SJCRH30 (cell line): ENCODE measurements at regions not wholly inside any gene's neighbourhood (a gene's known extent, or its start where the extent isn't known, plus 50 kb on each side); places are given as distances from the start of the nearest gene placed in this dataset.
A peak's percentile ranks its signal among the peaks of the same experiment; 100 is the strongest.

ENCODE experiments used
- DNase-seq, 2 experiments: peaks; one replicate each; pipeline ENCODE4 v3.0.0-alpha.2; 2015 to 2020
- H3K27ac ChIP-seq: fragments of 250-450 bp; sonication (Bioruptor Pico); 2 replicates; pipeline ENCODE4 v1.5.1; 2020; ENCODE audit warnings: mild to moderate bottlenecking, moderate library complexity
- H3K27me3 ChIP-seq: fragments of 250-450 bp; sonication (Bioruptor Pico); 2 replicates; pipeline ENCODE4 v1.5.1; 2020; ENCODE audit warnings: mild to moderate bottlenecking, moderate library complexity
- H3K36me3 ChIP-seq: fragments of 250-450 bp; sonication (Bioruptor Pico); 2 replicates; pipeline ENCODE4 v1.5.1; 2020; ENCODE audit warnings: mild to moderate bottlenecking, moderate library complexity
- H3K4me1 ChIP-seq: fragments of 250-450 bp; sonication (Bioruptor Pico); 2 replicates; pipeline ENCODE4 v1.5.1; 2020; ENCODE audit warnings: mild to moderate bottlenecking, moderate library complexity
- H3K4me3 ChIP-seq: fragments of 250-450 bp; sonication (Bioruptor Pico); 2 replicates; pipeline ENCODE4 v1.5.1; 2020; ENCODE audit warnings: mild to moderate bottlenecking, moderate library complexity
- H3K9me3 ChIP-seq: fragments of 250-450 bp; sonication (Bioruptor Pico); replicated peaks from 2 replicates; pipeline ENCODE4 v1.5.1; 2020; ENCODE audit warnings: mild to moderate bottlenecking, moderate library complexity

GRCh38 chr2:217438136-217438535 lies 564.7 kb downstream of the TNS1 start:
- H3K27me3 ChIP-seq: no peaks in the 10 kb centered on the region
- H3K4me1 ChIP-seq: peaks cover 15% of the 10 kb centered on the region
- H3K36me3 ChIP-seq: no peaks in the 10 kb centered on the region
- DNase-seq: no peak
- no peaks in the 10 kb centered on the region for H3K9me3 ChIP-seq
- H3K27ac ChIP-seq: no peak overlapping the region
- H3K4me3 ChIP-seq: no peak overlapping the region

DNA sequence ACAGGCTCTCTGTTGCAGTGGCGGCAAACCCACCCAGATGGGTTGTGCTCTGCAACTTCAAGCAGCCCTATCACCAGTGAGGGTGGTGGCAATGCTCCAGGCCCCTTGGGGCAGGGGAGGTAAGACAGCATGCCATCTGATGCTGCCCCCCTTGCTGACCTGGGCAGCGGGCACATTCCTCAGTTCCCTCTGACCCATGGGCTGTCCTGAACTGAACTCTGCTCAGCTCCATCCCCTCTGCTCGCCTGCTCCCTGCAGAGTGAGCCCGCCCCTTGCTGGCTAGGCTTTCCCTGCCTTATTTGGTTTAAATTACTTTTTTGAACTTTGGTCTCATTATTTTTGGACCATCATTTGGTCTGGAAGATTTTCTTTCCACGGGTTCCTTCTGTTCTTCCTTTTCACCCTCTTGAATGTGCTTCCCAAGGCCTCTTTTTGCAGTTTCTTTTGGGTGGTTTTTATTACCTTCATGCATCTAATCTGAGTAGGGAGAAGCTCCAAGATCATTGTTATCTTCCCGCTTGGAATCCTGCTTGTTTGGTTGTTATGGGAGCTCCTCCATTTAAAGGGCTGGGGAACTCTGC lies 565.4 kb downstream of the TNS1 start:
- no peak overlapping the region for H3K27ac ChIP-seq
- DNase-seq: no peak
- peaks cover 15% of the 10 kb centered on the region for H3K4me1 ChIP-seq
- H3K36me3 ChIP-seq: no peaks in the 10 kb centered on the region
- no peaks in the 10 kb centered on the region for H3K27me3 ChIP-seq
- H3K4me3 ChIP-seq: no peak overlapping the region
- no peaks in the 10 kb centered on the region for H3K9me3 ChIP-seq

DNA sequence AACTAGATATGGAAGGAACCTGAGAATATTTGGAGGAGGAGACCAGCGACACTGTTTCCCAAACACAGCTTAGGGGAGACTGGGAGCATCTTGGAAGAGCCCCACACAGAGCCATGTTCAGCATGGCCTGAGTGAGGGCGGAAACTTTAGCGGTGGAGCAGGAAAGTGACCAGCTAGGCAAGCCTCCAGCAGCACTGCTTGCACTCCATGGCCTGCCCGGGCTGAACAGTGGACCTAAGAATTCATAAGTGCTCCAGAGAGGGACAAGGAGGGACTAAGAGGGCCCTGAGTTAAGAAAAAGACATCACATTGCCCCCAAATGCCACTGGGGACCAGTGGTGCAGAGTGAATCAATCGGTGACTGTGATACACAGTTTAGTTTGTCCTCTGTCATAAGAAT lies 566.4 kb downstream of the TNS1 start:
- Histone ChIP-seq H3K27ac (no peak overlapping the region), H3K4me3 (no peak overlapping the region), H3K27me3 (no peaks in the 10 kb centered on the region), H3K36me3 (no peaks in the 10 kb centered on the region), H3K9me3 (no peaks in the 10 kb centered on the region), H3K4me1 (peaks cover 15% of the 10 kb centered on the region)
- DNase-seq: no peak

DNA sequence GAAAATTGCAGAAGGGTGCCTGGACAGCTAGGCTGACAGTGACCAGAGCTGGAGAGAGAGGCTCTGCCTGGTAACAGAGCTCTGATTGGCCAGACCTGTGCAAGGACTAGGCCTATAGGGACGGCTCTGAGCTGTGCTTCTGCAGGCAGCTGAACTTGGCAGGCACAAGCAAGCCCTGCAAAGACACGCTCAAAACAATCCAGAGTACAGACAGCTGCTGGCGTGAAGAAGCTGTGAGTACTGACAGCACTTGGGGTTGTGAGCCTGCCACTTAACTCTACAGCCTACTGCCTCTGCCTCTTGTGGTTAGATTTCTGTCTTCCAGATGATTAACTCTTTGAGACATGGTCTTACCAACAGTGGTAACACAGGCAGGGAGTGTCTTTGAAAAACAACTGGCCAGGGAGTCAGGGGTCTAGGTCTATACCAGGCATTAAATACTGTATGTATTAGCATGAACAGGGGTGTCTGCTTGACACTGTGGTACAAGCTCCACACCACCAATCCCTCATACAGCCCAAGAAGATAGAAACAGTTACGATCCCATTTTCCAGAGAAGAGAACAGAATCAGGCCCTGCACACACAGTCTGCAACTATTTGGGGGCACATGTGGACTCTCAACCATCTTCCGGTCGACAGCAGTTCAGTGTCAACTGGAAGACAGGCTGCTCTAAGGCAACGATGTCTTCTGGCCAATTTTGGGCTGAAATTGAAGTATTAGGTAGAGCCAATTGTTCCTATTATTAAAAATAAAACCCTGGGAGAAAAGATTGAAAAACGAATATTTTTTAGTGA lies 568.4 kb downstream of the TNS1 start:
- Histone ChIP-seq H3K27ac (peak overlapping the region; percentile 32; the same call in 1 of the 2 replicates), H3K36me3 (no peaks in the 10 kb centered on the region), H3K4me3 (peak overlapping the region; percentile 21), H3K4me1 (peaks cover 15% of the 10 kb centered on the region), H3K27me3 (no peaks in the 10 kb centered on the region), H3K9me3 (no peaks in the 10 kb centered on the region)
- DNase-seq: peak; percentile 95 to 97

DNA sequence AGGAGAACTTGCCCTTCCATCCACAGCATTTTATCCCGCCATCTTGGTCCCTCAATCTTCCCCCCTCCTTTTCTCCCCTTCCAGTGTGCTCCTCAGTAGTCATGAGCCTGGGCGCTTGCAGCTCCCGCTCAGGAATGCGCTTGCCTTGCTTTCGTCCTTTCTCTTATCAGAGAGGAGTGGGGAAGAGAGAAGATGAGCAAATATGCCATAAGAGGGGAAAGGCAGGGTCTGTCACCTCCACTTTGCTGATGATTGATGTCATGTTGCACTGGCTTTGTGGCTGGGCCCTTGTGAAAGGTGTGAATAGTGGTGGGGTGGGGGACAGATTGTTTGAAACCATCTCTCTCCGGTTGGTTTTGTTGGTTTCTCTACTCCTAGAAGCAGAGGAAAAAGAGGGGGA lies 569.3 kb downstream of the TNS1 start:
- no peaks in the 10 kb centered on the region for H3K9me3 ChIP-seq
- no peak overlapping the region; the same call in 1 of the 2 replicates for H3K4me3 ChIP-seq
- DNase-seq: no peak
- H3K27ac ChIP-seq: no peak overlapping the region
- peaks cover 15% of the 10 kb centered on the region for H3K4me1 ChIP-seq
- H3K27me3 ChIP-seq: no peaks in the 10 kb centered on the region
- no peaks in the 10 kb centered on the region for H3K36me3 ChIP-seq

- Histone ChIP-seq H3K4me3 (no peak overlapping the region), H3K27ac (no peak overlapping the region), H3K36me3 (no peaks in the 10 kb centered on the region), H3K4me1 (peaks cover 15% of the 10 kb centered on the region), H3K9me3 (no peaks in the 10 kb centered on the region), H3K27me3 (no peaks in the 10 kb centered on the region)
- no peak for DNase-seq
Measured at GRCh38 chr2:217431577-217432269, 571.1 kb downstream of the TNS1 start.

DNA sequence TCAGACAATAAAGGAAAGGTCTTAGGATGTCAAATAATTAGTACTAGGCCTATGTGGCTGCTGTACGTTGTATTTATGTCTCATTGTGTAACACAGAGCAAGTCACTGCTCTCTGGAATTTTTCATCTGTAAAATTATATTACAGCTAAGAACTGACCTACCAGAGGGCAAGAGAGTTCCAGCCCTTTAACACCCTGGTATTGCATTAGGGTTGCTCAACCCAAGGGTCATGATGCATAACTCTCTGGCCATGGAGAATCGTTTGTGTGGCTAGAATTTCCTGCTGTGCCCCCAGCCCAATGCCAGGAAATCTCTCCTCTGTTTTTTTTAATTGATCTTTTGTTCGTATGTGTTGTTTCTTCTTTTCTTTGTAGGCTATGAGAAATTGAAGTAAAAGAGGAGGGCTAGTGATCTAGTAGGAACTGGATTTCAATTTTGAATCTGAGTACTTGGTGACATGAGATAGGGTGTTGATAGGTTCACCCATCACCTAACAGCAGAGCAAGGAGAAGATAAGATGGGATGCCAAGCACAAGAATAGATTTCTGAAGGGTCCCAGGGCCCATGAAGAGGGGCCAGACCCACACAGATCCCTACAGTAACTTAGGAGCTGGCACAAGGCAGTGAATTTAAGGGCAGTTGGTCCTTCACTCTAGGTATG lies 571.2 kb upstream of the TNP1 start:
- DNase-seq: no peak
- peaks cover 15% of the 10 kb centered on the region for H3K4me1 ChIP-seq
- H3K27ac ChIP-seq: no peak overlapping the region

DNA sequence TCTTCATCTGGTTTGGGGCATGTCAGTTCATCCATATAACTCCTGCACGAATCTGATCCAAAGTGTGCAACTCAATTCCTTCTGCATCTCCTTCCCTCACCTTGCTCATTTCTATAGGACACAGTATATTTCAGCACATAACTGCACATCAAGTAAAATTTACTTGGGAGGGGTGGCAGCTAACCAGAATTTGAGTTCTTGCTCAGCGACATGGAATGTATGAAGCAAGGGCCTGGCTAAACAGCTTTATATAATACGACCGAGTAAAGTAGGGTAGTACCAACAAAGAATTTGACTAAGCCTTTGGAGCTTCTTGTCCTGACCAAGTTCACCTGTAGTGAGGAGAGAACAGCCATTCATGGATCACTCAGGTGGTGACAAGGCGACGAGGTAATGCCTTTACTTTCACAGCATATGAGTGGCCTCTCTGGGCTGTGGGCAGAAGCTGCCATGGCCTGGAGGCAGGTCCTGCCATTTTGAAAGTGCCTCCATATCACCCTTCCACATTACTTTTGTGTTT lies 570.2 kb upstream of the TNP1 start:
- Histone ChIP-seq H3K9me3 (no peaks in the 10 kb centered on the region), H3K27ac (no peak overlapping the region), H3K4me1 (peaks cover 10% of the 10 kb centered on the region), H3K27me3 (no peaks in the 10 kb centered on the region), H3K36me3 (no peaks in the 10 kb centered on the region), H3K4me3 (no peak overlapping the region)
- DNase-seq: no peak

More for the DNA sequence above, 571.2 kb upstream of the TNP1 start:
- Histone ChIP-seq H3K4me3 (no peak overlapping the region), H3K9me3 (no peaks in the 10 kb centered on the region), H3K27me3 (no peaks in the 10 kb centered on the region), H3K36me3 (no peaks in the 10 kb centered on the region)

DNA sequence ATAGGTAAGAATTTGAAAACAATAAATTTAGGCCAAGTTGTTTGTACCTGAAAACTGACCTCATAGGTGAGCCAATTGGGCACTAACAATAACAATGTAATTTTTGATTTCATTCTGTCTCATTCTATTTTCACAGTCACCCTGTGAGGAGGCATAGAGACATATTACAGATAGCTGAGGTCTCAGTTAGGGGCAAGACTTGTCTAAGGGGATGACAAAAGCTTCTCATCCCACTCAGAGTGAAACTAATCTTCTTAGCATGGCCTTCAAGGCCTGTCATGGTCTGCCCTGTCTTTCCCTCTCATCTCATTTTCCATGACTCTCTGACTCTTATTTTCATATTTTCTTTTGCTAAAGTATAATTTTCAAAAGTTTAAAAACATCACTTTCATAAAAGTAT lies 562.0 kb upstream of the TNP1 start:
- Histone ChIP-seq H3K4me1 (no peaks in the 10 kb centered on the region), H3K36me3 (no peaks in the 10 kb centered on the region), H3K27ac (no peak overlapping the region), H3K4me3 (no peak overlapping the region), H3K9me3 (no peaks in the 10 kb centered on the region), H3K27me3 (no peaks in the 10 kb centered on the region)
- no peak for DNase-seq

DNA sequence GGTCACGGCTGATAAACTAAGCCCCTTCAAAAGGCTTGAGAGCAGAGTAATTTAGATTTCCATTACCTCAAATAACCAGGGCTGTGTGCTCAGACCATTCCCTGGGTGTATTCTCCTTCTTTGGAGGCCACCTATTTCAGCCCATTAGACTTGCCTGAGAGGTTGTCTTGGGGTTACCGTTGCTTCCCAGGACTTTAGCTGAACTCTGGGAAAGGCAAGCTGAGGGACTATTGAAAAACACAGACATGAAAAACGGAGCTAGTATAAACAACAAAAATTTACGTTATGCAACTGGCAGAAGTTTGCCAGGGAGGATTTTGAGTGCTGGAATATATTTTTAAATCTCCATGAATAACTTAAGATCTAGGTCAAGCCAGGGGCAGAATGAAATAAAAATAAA lies 561.0 kb upstream of the TNP1 start:
- no peak overlapping the region for H3K27ac ChIP-seq

DNA sequence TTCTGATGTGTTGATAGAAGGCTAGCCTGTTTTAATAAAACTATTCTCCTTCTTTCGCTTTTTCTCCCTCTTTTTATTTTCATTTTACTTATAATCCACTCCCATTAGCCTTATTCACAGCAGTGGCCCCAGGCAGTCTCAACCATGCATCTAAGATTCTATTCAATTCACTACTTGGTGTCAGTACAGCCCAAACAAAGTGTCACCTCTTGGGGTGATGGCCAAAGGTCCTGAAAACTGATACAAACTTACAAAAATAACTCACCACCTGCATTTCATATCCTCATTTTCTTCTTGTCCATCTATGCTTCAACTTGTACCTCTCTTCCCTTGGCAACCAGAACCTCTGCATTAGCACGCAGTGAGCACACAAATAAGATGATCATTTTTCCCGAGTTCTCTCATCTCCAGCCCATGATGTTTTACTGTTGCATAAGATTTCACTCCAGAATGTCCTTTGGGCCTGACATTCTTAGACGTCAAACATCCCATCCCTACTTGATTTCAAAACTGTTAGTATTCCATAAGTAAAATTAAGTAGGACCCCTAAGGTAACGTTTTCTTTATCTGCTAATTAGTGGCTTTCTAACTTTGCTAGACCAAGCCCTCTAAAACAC lies 559.3 kb upstream of the TNP1 start:
- Histone ChIP-seq H3K4me1 (no peaks in the 10 kb centered on the region), H3K27ac (no peak overlapping the region), H3K27me3 (no peaks in the 10 kb centered on the region), H3K4me3 (no peak overlapping the region), H3K9me3 (no peaks in the 10 kb centered on the region), H3K36me3 (no peaks in the 10 kb centered on the region)
- no peak for DNase-seq

More for the DNA sequence above, 561.0 kb upstream of the TNP1 start:
- H3K9me3 ChIP-seq: no peaks in the 10 kb centered on the region
- H3K36me3 ChIP-seq: no peaks in the 10 kb centered on the region
- no peak for DNase-seq
- no peaks in the 10 kb centered on the region for H3K4me1 ChIP-seq
- H3K4me3 ChIP-seq: no peak overlapping the region
- H3K27me3 ChIP-seq: no peaks in the 10 kb centered on the region

GRCh38 chr2:217418544-217418943 lies 558.7 kb upstream of the TNP1 start:
- Histone ChIP-seq H3K36me3 (no peaks in the 10 kb centered on the region), H3K27ac (no peak overlapping the region), H3K4me3 (no peak overlapping the region), H3K9me3 (no peaks in the 10 kb centered on the region), H3K4me1 (no peaks in the 10 kb centered on the region), H3K27me3 (no peaks in the 10 kb centered on the region)
- DNase-seq: no peak

GRCh38 chr2:217418090-217418489 lies 558.2 kb upstream of the TNP1 start:
- Histone ChIP-seq H3K9me3 (no peaks in the 10 kb centered on the region), H3K27me3 (no peaks in the 10 kb centered on the region), H3K4me1 (no peaks in the 10 kb centered on the region), H3K27ac (no peak overlapping the region), H3K4me3 (no peak overlapping the region), H3K36me3 (no peaks in the 10 kb centered on the region)
- no peak for DNase-seq

DNA sequence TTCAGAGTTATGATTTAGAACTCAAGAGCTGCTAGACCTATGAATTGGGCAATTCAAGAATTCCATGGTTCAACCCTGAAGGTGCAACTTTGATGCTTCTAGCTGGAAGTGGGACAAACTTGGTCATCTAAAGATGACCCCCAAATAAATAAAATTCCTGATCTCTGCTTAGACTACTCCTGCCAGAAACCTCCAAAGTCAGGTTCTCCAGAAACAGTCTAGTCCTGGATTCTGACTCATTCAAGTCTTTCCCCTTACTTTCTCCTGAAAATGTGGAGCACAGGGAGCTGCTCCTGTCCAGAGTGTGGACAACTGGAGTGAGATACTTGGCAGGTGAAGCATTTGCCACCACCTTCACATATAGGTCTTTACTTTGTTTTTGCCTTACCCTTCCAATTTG lies 557.7 kb upstream of the TNP1 start:
- H3K4me1 ChIP-seq: no peaks in the 10 kb centered on the region

More for the DNA sequence above, 557.7 kb upstream of the TNP1 start:
- DNase-seq: no peak
- Histone ChIP-seq H3K4me3 (no peak overlapping the region), H3K36me3 (no peaks in the 10 kb centered on the region), H3K27me3 (no peaks in the 10 kb centered on the region), H3K27ac (no peak overlapping the region), H3K9me3 (no peaks in the 10 kb centered on the region)
